HEK293T (cell line): ENCODE measurements at regions not wholly inside any gene's neighbourhood (a gene's known extent, or its start where the extent isn't known, plus 50 kb on each side); places are given as distances from the start of the nearest gene placed in this dataset.

Source experiments
- FOXM1 ChIP-seq: fragments of 450-650 bp; IDR thresholded peaks from 2 replicates; pipeline ENCODE4 v1.6.1; 2017; ENCODE audit warnings: mild to moderate bottlenecking, borderline replicate concordance
- SP1 ChIP-seq: fragments of 450-650 bp; IDR thresholded peaks from 2 replicates; pipeline ENCODE4 v1.6.1; 2017
- TARDBP ChIP-seq: fragments of 450-650 bp; IDR thresholded peaks from 2 replicates; pipeline ENCODE4 v1.6.1; 2016

GRCh38 chr9:18238254-18238653 lies 235.7 kb upstream of the ADAMTSL1 start:
- TF ChIP-seq SP1 (no peak), TARDBP (no peak), FOXM1 (no peak)
